Liver (tissue), 3 donors: ENCODE measurements at regions not wholly inside any gene's neighbourhood (a gene's known extent, or its start where the extent isn't known, plus 50 kb on each side); places are given as distances from the start of the nearest gene placed in this dataset.

Experiments used
- JUND ChIP-seq, 2 donors: IDR thresholded peaks; 2 replicates each; pipeline ENCODE4 v1.6.1; 2016; ENCODE audit warnings: antibody characterized with exemption in 2 of 2
- TF ChIP-seq, protein P1 (sequence below): fragments of 150-350 bp; IDR thresholded peaks from 2 replicates; pipeline ENCODE4 v1.5.1; 2017; ENCODE audit warnings: improper control_type of control experiment, low read depth, low read length; ENCODE audit not compliant: missing input control
- donor health status: healthy.
- donor health status: healthy.

DNA sequence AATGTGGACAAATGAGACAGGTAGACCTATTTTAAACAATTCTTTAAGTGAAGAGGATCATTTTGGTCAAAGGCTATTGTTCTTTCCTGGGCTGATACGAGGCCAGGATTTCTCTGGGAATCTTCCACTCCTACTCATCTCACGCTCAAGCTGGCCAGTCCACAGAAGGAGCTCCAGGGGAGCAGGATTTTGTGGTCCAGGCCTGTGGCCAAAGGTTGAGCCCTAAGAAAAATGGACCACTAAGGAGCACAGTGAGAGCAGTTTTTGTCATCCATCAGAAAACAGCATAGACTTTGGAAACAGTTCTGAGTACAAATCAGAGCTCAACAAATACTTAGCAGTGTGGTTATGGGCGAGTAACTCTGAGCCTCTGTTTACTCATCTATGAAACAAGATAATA, 260.2 kb upstream of the RUNX1 start:
- TF ChIP-seq, protein P1, sequence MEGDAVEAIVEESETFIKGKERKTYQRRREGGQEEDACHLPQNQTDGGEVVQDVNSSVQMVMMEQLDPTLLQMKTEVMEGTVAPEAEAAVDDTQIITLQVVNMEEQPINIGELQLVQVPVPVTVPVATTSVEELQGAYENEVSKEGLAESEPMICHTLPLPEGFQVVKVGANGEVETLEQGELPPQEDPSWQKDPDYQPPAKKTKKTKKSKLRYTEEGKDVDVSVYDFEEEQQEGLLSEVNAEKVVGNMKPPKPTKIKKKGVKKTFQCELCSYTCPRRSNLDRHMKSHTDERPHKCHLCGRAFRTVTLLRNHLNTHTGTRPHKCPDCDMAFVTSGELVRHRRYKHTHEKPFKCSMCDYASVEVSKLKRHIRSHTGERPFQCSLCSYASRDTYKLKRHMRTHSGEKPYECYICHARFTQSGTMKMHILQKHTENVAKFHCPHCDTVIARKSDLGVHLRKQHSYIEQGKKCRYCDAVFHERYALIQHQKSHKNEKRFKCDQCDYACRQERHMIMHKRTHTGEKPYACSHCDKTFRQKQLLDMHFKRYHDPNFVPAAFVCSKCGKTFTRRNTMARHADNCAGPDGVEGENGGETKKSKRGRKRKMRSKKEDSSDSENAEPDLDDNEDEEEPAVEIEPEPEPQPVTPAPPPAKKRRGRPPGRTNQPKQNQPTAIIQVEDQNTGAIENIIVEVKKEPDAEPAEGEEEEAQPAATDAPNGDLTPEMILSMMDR: no peak
- TF ChIP-seq JUND (IDR thresholded peaks at IDR 0.05): no peak
